Mesendoderm (in vitro differentiated cells): ENCODE measurements at regions not wholly inside any gene's neighbourhood (a gene's known extent, or its start where the extent isn't known, plus 50 kb on each side); places are given as distances from the start of the nearest gene placed in this dataset.

Source experiments
- DNase-seq: peaks from one replicate; pipeline ENCODE4 v3.0.0; 2013
- H2AK5ac ChIP-seq: 2 replicates; pipeline ENCODE4 v1.6.1; 2013; ENCODE audit warnings: low read length, inconsistent platforms
- H2BK120ac ChIP-seq: 2 replicates; pipeline ENCODE4 v1.6.1; 2013; ENCODE audit warnings: low read depth, mild to moderate bottlenecking, low read length, moderate library complexity, mixed read lengths
- H2BK15ac ChIP-seq: replicated peaks from 2 replicates; pipeline ENCODE4 v1.6.1; 2013; ENCODE audit warnings: low read depth, mild to moderate bottlenecking, moderate library complexity
- H2BK5ac ChIP-seq: 2 replicates; pipeline ENCODE4 v1.6.1; 2013; ENCODE audit warnings: low read length, inconsistent platforms
- H3K18ac ChIP-seq: 2 replicates; pipeline ENCODE4 v1.6.1; 2013; ENCODE audit warnings: mild to moderate bottlenecking, low read length, mixed read lengths
- H3K23ac ChIP-seq: one replicate; pipeline ENCODE4 v1.6.1; 2013; ENCODE audit warnings: low read length
- H3K27ac ChIP-seq: 2 replicates; pipeline ENCODE4 v1.5.1; 2013; ENCODE audit warnings: low read depth, mild to moderate bottlenecking, inconsistent platforms, low read length, moderate library complexity
- H3K27me3 ChIP-seq: 2 replicates; pipeline ENCODE4 v1.6.1; 2013; ENCODE audit warnings: low read length, control low read depth, mild to moderate bottlenecking, inconsistent platforms; ENCODE audit not compliant: insufficient read depth, poor library complexity
- H3K36me3 ChIP-seq: 2 replicates; pipeline ENCODE4 v1.6.1; 2013; ENCODE audit warnings: low read length, inconsistent platforms; ENCODE audit not compliant: control insufficient read depth, insufficient read depth
- H3K4ac ChIP-seq: one replicate; pipeline ENCODE4 v1.6.1; 2013; ENCODE audit warnings: low read depth, mild to moderate bottlenecking, low read length, moderate library complexity
- H3K4me1 ChIP-seq: 2 replicates; pipeline ENCODE4 v1.6.1; 2013; ENCODE audit warnings: low read depth, low read length, inconsistent platforms; ENCODE audit not compliant: control insufficient read depth
- H3K4me2 ChIP-seq: 2 replicates; pipeline ENCODE4 v1.6.1; 2013; ENCODE audit warnings: low read length
- H3K4me3 ChIP-seq: 2 replicates; pipeline ENCODE4 v1.5.1; 2013; ENCODE audit warnings: mild to moderate bottlenecking, low read length
- H3K56ac ChIP-seq: one replicate; pipeline ENCODE4 v1.6.1; 2013; ENCODE audit warnings: low read length
- H3K79me1 ChIP-seq: 2 replicates; pipeline ENCODE4 v1.6.1; 2013; ENCODE audit warnings: low read length, inconsistent platforms
- H3K79me2 ChIP-seq: 2 replicates; pipeline ENCODE4 v1.6.1; 2013; ENCODE audit warnings: mild to moderate bottlenecking, low read length; ENCODE audit not compliant: control insufficient read depth, insufficient read depth
- H3K9ac ChIP-seq: 2 replicates; pipeline ENCODE4 v1.6.1; 2013; ENCODE audit warnings: low read length, inconsistent platforms
- H4K5ac ChIP-seq: one replicate; pipeline ENCODE4 v1.6.1; 2013; ENCODE audit warnings: low read length
- H4K8ac ChIP-seq: one replicate; pipeline ENCODE4 v1.6.1; 2013; ENCODE audit warnings: low read depth, mild to moderate bottlenecking, control low read depth, low read length, moderate library complexity
- WGBS: extraction: QIAGEN DNeasy Blood & Tissue Kit; methylation state at CpG from one replicate; pipeline ENCODE4 v1.1.7; 2013; ENCODE audit warnings: low lambda C conversion rate, missing lambda C conversion rate; ENCODE audit not compliant: insufficient coverage; ENCODE audit errors: extremely low coverage; 5-methylcytosine and 5-hydroxymethylcytosine counted together

DNA sequence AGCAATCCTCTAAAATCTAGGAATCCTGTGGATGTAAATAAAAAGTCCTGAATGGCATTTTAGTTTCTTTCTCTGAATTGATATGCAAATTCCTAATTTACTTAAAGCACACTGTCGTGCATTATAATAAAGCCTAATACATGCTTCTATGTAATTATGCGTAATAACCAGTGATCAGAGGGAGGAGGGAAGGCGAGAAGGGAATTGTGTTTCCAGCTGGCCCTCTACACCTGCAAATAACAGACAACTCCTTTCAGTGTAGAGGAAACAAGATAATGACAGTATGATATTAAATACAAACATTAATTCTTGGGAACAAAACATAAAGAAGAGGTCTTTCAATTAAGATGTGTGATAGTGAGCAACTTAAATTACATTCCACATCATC, 419.6 kb upstream of the LCORL start:
- H2BK120ac ChIP-seq = no peak overlapping the region
- H3K27me3 ChIP-seq = no peaks in the 10 kb centered on the region
- no peak overlapping the region for H2BK15ac ChIP-seq
- no peak overlapping the region for H2AK5ac ChIP-seq
- no peak for DNase-seq
- H3K9ac ChIP-seq = no peak overlapping the region
- no peaks in the 10 kb centered on the region for H3K79me1 ChIP-seq
- H3K56ac ChIP-seq = no peak overlapping the region
- H3K4me2 ChIP-seq = no peak overlapping the region
- H3K36me3 ChIP-seq = no peaks in the 10 kb centered on the region
- no peak overlapping the region for H4K8ac ChIP-seq
- H2BK5ac ChIP-seq = no peak overlapping the region
- WGBS = no CpG with 5 or more reads among the region's 3 CpGs
- H3K23ac ChIP-seq = no peak overlapping the region
- no peaks in the 10 kb centered on the region for H3K79me2 ChIP-seq
- H4K5ac ChIP-seq = no peak overlapping the region
- no peak overlapping the region for H3K4ac ChIP-seq
- H3K4me3 ChIP-seq = no peak overlapping the region
- no peak overlapping the region for H3K18ac ChIP-seq
- no peak overlapping the region for H3K27ac ChIP-seq
- no peaks in the 10 kb centered on the region for H3K4me1 ChIP-seq

DNA sequence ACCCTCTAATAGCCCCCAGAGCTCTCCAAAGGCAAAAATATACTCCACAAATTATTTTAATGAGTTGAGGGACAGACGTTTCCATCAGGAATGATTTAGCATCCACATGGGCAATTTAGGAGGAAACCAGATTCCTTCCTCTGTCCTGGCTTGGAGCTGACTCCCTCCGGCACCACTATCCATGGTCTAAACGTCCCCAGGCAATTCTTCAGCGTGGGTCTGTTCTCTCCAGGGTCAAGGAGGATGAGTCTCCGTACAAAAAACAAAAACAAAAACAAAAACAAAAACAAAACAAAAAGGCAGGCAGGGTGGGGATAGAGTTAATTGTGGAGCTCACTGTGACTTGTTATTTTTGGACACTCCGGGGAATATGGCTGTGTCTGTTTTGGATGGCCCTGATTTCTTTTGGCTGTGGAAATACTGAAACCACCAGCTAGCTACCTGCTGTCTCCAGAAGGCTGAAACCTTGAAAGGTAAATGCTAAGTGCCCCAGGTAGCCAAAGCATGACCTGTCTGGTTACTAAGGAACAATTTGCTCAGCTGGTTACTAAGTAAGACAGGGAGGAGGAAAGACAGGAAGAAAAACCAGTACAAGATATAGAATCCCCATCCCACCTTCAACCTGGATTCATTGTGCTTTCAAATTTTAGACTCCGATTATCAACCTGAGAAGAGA, 419.1 kb upstream of the LCORL start:
- Histone ChIP-seq H3K4me2 (no peak overlapping the region), H2BK120ac (no peak overlapping the region), H3K27me3 (no peaks in the 10 kb centered on the region), H3K36me3 (no peaks in the 10 kb centered on the region), H3K79me1 (no peaks in the 10 kb centered on the region), H3K79me2 (no peaks in the 10 kb centered on the region), H3K56ac (no peak overlapping the region), H3K18ac (no peak overlapping the region), H2AK5ac (no peak overlapping the region), H2BK5ac (no peak overlapping the region), H4K5ac (no peak overlapping the region), H3K4me3 (no peak overlapping the region), H4K8ac (no peak overlapping the region), H3K23ac (no peak overlapping the region), H3K9ac (no peak overlapping the region), H3K4me1 (no peaks in the 10 kb centered on the region), H3K4ac (no peak overlapping the region), H2BK15ac (no peak overlapping the region), H3K27ac (no peak overlapping the region)
- no CpG with 5 or more reads among the region's 7 CpGs for WGBS
- DNase-seq = no peak

DNA sequence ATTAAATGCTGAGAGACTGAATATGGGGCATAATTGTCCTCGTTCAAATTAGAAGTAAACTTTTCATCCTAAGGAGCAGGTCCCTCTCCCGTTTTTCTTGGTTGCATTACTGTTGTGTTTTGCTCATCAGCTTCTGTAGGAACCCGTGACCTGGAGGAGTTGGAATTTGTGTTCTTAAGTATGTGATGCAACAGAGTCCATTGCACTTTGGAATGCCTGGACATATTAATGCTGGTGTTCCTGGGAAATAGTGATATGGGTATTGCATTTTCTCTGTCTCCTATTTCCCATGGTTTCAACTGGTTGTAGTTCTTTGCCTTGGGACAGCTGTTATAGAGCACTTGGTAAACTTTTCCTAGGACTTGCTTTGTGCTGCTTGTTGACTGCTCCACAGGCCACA, 417.8 kb upstream of the LCORL start:
- no peak overlapping the region for H3K23ac ChIP-seq
- no peaks in the 10 kb centered on the region for H3K36me3 ChIP-seq
- H3K79me1 ChIP-seq = no peaks in the 10 kb centered on the region
- no peak overlapping the region for H2BK15ac ChIP-seq
- no peak overlapping the region for H3K27ac ChIP-seq
- WGBS = no CpG with 5 or more reads among the region's 3 CpGs
- H2AK5ac ChIP-seq = no peak overlapping the region
- no peaks in the 10 kb centered on the region for H3K4me1 ChIP-seq
- H4K5ac ChIP-seq = no peak overlapping the region
- H4K8ac ChIP-seq = no peak overlapping the region
- no peak overlapping the region for H2BK5ac ChIP-seq
- H2BK120ac ChIP-seq = no peak overlapping the region
- DNase-seq = no peak
- no peak overlapping the region for H3K4ac ChIP-seq
- H3K27me3 ChIP-seq = no peaks in the 10 kb centered on the region
- no peak overlapping the region for H3K4me2 ChIP-seq
- H3K56ac ChIP-seq = no peak overlapping the region
- no peak overlapping the region for H3K4me3 ChIP-seq
- H3K9ac ChIP-seq = no peak overlapping the region
- H3K18ac ChIP-seq = no peak overlapping the region
- H3K79me2 ChIP-seq = no peaks in the 10 kb centered on the region

DNA sequence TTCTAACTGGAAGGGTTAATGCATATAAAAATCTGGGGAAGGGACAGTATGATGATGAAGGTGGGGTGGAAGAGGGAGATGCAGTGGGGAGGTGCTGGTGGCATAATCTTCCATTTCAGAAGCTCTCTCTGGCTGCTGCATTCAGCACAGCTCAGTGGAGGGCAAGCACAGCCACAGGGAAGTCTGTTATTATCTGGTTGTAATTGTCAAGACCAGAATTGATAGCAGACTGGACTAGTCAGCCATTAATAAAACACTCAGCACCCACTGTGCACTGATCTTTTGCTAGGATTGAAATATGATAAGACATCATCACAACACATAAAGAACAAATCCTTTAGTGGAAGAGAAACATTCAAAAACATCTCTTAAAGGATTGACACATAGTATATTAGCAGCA, 414.2 kb upstream of the LCORL start:
- no peak overlapping the region for H3K18ac ChIP-seq
- no peaks in the 10 kb centered on the region for H3K4me1 ChIP-seq
- no peak overlapping the region for H3K9ac ChIP-seq
- H3K56ac ChIP-seq = no peak overlapping the region
- no peak overlapping the region for H4K8ac ChIP-seq
- no peak overlapping the region for H4K5ac ChIP-seq
- H3K79me1 ChIP-seq = no peaks in the 10 kb centered on the region
- no peak for DNase-seq
- H3K27me3 ChIP-seq = no peaks in the 10 kb centered on the region
- H3K4me3 ChIP-seq = no peak overlapping the region
- no peak overlapping the region for H3K27ac ChIP-seq
- no peak overlapping the region for H2BK120ac ChIP-seq
- no peaks in the 10 kb centered on the region for H3K36me3 ChIP-seq
- H2AK5ac ChIP-seq = no peak overlapping the region
- H2BK5ac ChIP-seq = no peak overlapping the region
- no peak overlapping the region for H3K23ac ChIP-seq
- H3K79me2 ChIP-seq = no peaks in the 10 kb centered on the region
- no peak overlapping the region for H3K4ac ChIP-seq
- H3K4me2 ChIP-seq = no peak overlapping the region
- no peak overlapping the region for H2BK15ac ChIP-seq

DNA sequence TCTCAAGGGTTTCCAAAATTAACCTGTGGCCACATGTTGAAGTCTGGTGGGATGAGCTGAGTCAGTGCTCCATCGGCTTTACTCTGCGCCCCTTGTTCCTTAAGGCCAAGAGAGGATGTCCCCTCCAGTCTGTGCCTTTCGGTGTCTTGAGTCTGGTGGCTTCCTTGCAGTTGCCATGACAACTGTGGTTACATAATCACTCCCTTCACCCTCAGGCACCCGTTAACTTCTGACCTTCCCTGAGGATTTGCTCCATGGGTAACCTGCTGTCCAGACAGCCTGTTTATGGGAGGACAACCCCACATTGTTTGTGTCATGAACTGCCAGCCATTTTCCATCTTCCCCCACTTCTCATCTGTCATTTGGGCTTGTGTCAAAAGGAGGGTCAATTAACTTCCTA, 401.1 kb upstream of the LCORL start:
- H3K36me3 ChIP-seq = no peaks in the 10 kb centered on the region
- no peaks in the 10 kb centered on the region for H3K79me1 ChIP-seq
- H3K4me1 ChIP-seq = no peaks in the 10 kb centered on the region
- no peak overlapping the region for H3K4me2 ChIP-seq
- H4K8ac ChIP-seq = no peak overlapping the region
- H2BK5ac ChIP-seq = no peak overlapping the region
- H3K4ac ChIP-seq = no peak overlapping the region
- H3K79me2 ChIP-seq = no peaks in the 10 kb centered on the region
- no peak overlapping the region for H3K9ac ChIP-seq
- no peak overlapping the region for H3K4me3 ChIP-seq
- H3K27ac ChIP-seq = no peak overlapping the region
- no CpG with 5 or more reads among the region's 4 CpGs for WGBS
- no peak overlapping the region for H3K23ac ChIP-seq
- H3K27me3 ChIP-seq = no peaks in the 10 kb centered on the region
- peak; percentile 23 for DNase-seq
- H2BK15ac ChIP-seq = no peak overlapping the region
- H2BK120ac ChIP-seq = no peak overlapping the region
- no peak overlapping the region for H4K5ac ChIP-seq
- no peak overlapping the region for H3K56ac ChIP-seq
- H2AK5ac ChIP-seq = no peak overlapping the region
- H3K18ac ChIP-seq = no peak overlapping the region

DNA sequence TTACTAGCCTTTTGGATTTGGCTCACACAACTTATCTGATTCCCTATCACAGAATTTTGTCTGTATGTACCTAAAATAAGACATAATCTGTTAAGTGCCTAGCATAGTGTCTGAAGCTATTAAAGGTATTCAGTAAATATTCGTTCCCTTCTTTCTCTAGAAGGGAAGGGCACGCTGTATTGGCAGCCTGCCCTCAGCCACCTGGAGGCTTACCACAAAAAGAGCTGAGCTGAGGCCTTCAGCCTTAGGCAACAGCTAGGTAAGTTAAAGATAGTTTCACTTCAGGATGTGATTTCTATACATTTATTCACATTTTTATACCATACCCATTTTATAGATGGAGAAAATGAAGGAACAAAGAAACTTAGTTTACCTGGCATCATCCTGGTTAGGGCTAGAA, 400.0 kb upstream of the LCORL start:
- no peak overlapping the region for H3K4me2 ChIP-seq
- no CpG with 5 or more reads among the region's 2 CpGs for WGBS
- no peak overlapping the region for H3K9ac ChIP-seq
- H2BK120ac ChIP-seq = no peak overlapping the region
- no peak overlapping the region for H4K8ac ChIP-seq
- no peak overlapping the region for H2BK15ac ChIP-seq
- DNase-seq = no peak
- no peak overlapping the region for H3K4ac ChIP-seq
- no peak overlapping the region for H3K23ac ChIP-seq
- H2BK5ac ChIP-seq = no peak overlapping the region
- H2AK5ac ChIP-seq = no peak overlapping the region
- H3K4me3 ChIP-seq = no peak overlapping the region
- H3K4me1 ChIP-seq = no peaks in the 10 kb centered on the region
- no peak overlapping the region for H3K56ac ChIP-seq
- no peak overlapping the region for H4K5ac ChIP-seq
- H3K79me1 ChIP-seq = no peaks in the 10 kb centered on the region
- H3K27ac ChIP-seq = no peak overlapping the region
- H3K18ac ChIP-seq = no peak overlapping the region
- no peaks in the 10 kb centered on the region for H3K36me3 ChIP-seq
- no peaks in the 10 kb centered on the region for H3K27me3 ChIP-seq
- H3K79me2 ChIP-seq = no peaks in the 10 kb centered on the region
